SU-DHL-6 (cell line): ENCODE measurements at regions not wholly inside any gene's neighbourhood (a gene's known extent, or its start where the extent isn't known, plus 50 kb on each side); places are given as distances from the start of the nearest gene placed in this dataset.

ENCODE experiments used
- H2AFZ ChIP-seq: fragments of 200-600 bp; sonication (generic); 2 replicates; pipeline ENCODE4 v1.6.1; 2014; ENCODE audit warnings: low read depth, mild to moderate bottlenecking, moderate library complexity, mixed read lengths, antibody characterized with exemption, low read length; ENCODE audit not compliant: severe bottlenecking
- H3F3A ChIP-seq: fragments of 200-600 bp; shearing (Covaris generic); 2 replicates; pipeline ENCODE4 v1.6.0; 2016; ENCODE audit warnings: antibody characterized with exemption, mild to moderate bottlenecking; ENCODE audit not compliant: insufficient read depth
- H3K27ac ChIP-seq: fragments of 200-600 bp; sonication (generic); 2 replicates; pipeline ENCODE4 v1.5.1; 2016; ENCODE audit warnings: low read depth, mild to moderate bottlenecking, low read length, moderate library complexity, mixed read lengths
- H3K27me3 ChIP-seq: fragments of 200-600 bp; sonication (generic), shearing (Covaris generic); 2 replicates; pipeline ENCODE4 v1.6.0; 2014; ENCODE audit warnings: mild to moderate bottlenecking, low read length
- H3K36me3 ChIP-seq: fragments of 200-600 bp; sonication (generic); 2 replicates; pipeline ENCODE4 v1.6.1; 2014; ENCODE audit warnings: mild to moderate bottlenecking, low read length, mixed read lengths
- H3K4me2 ChIP-seq: fragments of 300-600, 200-600 bp; shearing (Covaris generic), sonication (generic); 2 replicates; pipeline ENCODE4 v1.6.0; 2014; ENCODE audit warnings: low read length, low read depth, mild to moderate bottlenecking; ENCODE audit not compliant: poor library complexity, severe bottlenecking
- H3K4me3 ChIP-seq: fragments of 200-600 bp; sonication (generic); 2 replicates; pipeline ENCODE4 v1.5.1; 2014; ENCODE audit warnings: antibody characterized with exemption, low read length, mild to moderate bottlenecking, mixed read lengths; ENCODE audit not compliant: insufficient read depth, poor library complexity, severe bottlenecking
- H3K79me2 ChIP-seq: fragments of 200-600 bp; sonication (generic); 2 replicates; pipeline ENCODE4 v1.6.1; 2014; ENCODE audit warnings: mild to moderate bottlenecking, low read length, moderate library complexity; ENCODE audit not compliant: insufficient read depth
- H3K9ac ChIP-seq: fragments of 200-600 bp; sonication (generic); 2 replicates; pipeline ENCODE4 v1.7.0; 2014; ENCODE audit warnings: mild to moderate bottlenecking, low read length
- H3K9me2 ChIP-seq: fragments of 200-600 bp; sonication (generic); replicated peaks from 2 replicates; pipeline ENCODE4 v1.6.1; 2014; ENCODE audit warnings: low read length; ENCODE audit not compliant: insufficient read depth
- H3K9me3 ChIP-seq: fragments of 200-600 bp; sonication (generic); 2 replicates; pipeline ENCODE4 v1.6.1; 2014; ENCODE audit warnings: low read length, mixed read lengths; ENCODE audit not compliant: insufficient read depth
- H4K20me1 ChIP-seq: fragments of 200-600 bp; sonication (generic); 2 replicates; pipeline ENCODE4 v1.6.1; 2014; ENCODE audit warnings: low read depth, mild to moderate bottlenecking, antibody characterized with exemption, low read length, moderate library complexity, mixed read lengths
- EZH2phosphoT487 ChIP-seq: fragments of 200-600 bp; sonication (generic), shearing (Covaris generic); conservative IDR thresholded peaks from 2 replicates; pipeline ENCODE4 v1.6.1; 2018; ENCODE audit warnings: mild to moderate bottlenecking, antibody characterized with exemption, low read length, moderate library complexity, mixed read lengths
- TF ChIP-seq, protein P1 (sequence below): fragments of 200-600 bp; sonication (generic); IDR thresholded peaks from one replicate; pipeline ENCODE4 v1.5.1; 2017; ENCODE audit warnings: antibody characterized with exemption, mild to moderate bottlenecking, low read length, moderate library complexity; ENCODE audit not compliant: insufficient read depth, poor library complexity, severe bottlenecking

DNA sequence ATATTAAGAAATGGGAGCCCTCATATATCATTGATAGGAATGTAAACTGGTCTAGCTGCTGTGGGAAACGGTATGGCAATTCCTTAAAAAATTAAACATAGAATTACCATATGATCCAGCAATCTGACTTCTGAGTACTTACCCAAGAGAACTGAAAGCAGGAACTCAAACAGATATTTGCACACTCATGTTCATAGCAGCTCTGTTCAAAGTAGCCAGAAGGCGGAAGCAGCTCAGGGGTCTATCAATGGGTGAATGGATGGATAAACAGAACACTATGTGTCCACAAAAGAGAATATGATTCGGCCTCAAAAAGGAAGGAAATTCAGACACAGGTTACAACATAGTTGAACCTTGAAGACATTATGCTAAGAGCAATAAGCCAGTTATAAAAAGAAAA is 135.7 kb upstream of the NDUFV2 start:
- TF ChIP-seq EZH2phosphoT487: no peak
- TF ChIP-seq, protein P1, sequence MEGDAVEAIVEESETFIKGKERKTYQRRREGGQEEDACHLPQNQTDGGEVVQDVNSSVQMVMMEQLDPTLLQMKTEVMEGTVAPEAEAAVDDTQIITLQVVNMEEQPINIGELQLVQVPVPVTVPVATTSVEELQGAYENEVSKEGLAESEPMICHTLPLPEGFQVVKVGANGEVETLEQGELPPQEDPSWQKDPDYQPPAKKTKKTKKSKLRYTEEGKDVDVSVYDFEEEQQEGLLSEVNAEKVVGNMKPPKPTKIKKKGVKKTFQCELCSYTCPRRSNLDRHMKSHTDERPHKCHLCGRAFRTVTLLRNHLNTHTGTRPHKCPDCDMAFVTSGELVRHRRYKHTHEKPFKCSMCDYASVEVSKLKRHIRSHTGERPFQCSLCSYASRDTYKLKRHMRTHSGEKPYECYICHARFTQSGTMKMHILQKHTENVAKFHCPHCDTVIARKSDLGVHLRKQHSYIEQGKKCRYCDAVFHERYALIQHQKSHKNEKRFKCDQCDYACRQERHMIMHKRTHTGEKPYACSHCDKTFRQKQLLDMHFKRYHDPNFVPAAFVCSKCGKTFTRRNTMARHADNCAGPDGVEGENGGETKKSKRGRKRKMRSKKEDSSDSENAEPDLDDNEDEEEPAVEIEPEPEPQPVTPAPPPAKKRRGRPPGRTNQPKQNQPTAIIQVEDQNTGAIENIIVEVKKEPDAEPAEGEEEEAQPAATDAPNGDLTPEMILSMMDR: no peak
- Histone ChIP-seq H3F3A (no peaks in the 10 kb centered on the region), H2AFZ (no peak overlapping the region), H3K79me2 (no peaks in the 10 kb centered on the region), H3K36me3 (no peaks in the 10 kb centered on the region), H3K4me2 (no peak overlapping the region), H3K9ac (no peak overlapping the region), H3K9me2 (no peaks in the 10 kb centered on the region), H3K9me3 (no peaks in the 10 kb centered on the region), H3K27me3 (no peaks in the 10 kb centered on the region), H3K4me3 (no peak overlapping the region), H3K27ac (no peak overlapping the region), H4K20me1 (no peaks in the 10 kb centered on the region)

DNA sequence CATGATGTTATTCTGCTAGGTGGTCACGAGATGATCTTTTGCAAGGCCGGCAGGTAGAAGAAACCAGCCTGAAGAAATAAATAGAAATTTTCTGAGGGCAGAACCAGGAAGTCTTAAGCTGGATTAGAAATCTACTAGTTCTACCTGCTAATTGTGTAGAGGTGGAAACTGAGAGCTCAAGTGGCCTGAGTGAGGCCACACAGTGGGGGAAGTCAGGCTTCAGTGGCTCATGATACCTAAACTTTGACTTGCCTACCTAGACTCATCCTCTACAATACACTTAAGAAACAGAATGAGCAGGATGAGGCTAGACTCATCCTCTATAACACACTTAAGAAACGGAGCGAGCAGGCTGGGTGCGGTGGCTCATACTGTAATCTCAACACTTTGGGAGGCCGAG is 134.9 kb upstream of the NDUFV2 start:
- H2AFZ ChIP-seq: no peak overlapping the region
- H3K27ac ChIP-seq: no peak overlapping the region
- H3K9me3 ChIP-seq: no peaks in the 10 kb centered on the region
- no peaks in the 10 kb centered on the region for H3K27me3 ChIP-seq
- H3K79me2 ChIP-seq: no peaks in the 10 kb centered on the region
- H3K4me3 ChIP-seq: no peak overlapping the region
- H3F3A ChIP-seq: no peaks in the 10 kb centered on the region
- H3K9ac ChIP-seq: no peak overlapping the region
- no peaks in the 10 kb centered on the region for H3K36me3 ChIP-seq
- H3K4me2 ChIP-seq: no peak overlapping the region
- TF ChIP-seq, protein P1: no peak
- no peaks in the 10 kb centered on the region for H3K9me2 ChIP-seq
- no peaks in the 10 kb centered on the region for H4K20me1 ChIP-seq

DNA sequence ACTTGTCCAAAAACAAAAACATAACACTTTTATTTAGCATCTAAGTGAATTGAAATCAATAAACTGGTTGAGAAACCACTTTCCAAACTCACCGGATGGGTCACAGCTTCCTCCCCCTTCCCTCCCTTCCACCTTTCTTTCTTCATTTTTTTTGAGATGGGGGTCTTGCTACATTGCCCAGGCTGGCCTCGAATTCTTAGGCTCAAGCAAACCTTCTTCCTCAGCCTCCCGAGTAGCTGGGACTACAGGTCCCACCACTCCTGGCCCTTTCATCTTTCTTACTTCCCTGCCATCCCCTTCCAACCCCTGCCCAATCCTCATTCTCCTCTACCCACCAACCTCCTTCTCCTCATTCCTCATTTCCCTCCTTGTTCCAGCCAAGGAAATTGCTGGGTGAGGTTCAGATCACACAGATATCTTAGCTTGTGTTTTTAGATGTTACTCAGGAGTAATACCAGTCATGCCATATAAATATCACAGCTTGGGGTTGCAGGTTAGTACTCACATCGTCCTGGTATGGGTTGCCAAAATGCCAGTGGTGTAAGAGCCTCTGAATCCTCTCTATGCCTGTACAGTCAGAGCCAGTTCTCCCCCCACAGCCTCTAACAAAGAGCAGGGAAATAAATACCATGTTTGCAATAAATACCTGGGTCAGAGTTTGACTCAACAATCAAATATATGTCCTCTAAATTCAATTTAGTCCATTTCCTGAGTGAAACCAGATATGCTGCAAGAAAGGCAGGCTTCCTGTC is 132.7 kb upstream of the NDUFV2 start:
- Histone ChIP-seq H3F3A (no peaks in the 10 kb centered on the region), H3K9ac (no peak overlapping the region), H3K4me3 (no peak overlapping the region), H3K79me2 (no peaks in the 10 kb centered on the region), H3K27me3 (no peaks in the 10 kb centered on the region), H3K36me3 (no peaks in the 10 kb centered on the region), H3K27ac (no peak overlapping the region), H2AFZ (no peak overlapping the region), H3K4me2 (no peak overlapping the region), H3K9me2 (no peaks in the 10 kb centered on the region), H4K20me1 (no peaks in the 10 kb centered on the region), H3K9me3 (no peaks in the 10 kb centered on the region)
- TF ChIP-seq EZH2phosphoT487: no peak
- TF ChIP-seq, protein P1: no peak
